ENCODE measurements at regions not wholly inside any gene's neighbourhood (a gene's known extent, or its start where the extent isn't known, plus 50 kb on each side); places are given as distances from the start of the nearest gene placed in this dataset.
"Not testable (repeated sequence)": the region's sequence is repeated elsewhere in the genome, so short reads cannot be mapped to it uniquely, and the experiment has no call there.

GRCh38 chr4:150021483-150021882 is 56.8 kb upstream of the DCLK2 start:
- DNase-seq, result no peak
- ChIA-PET CTCF (no interaction called here), POLR2A (no interaction called here)
- Mint-ChIP-seq H3K27ac (ENCODE audit: unreplicated experiment) (no peak overlapping the region), H3K4me3 (ENCODE audit: unreplicated experiment) (no peak overlapping the region), H3K4me1 (ENCODE audit: low read depth, unreplicated experiment) (no peaks in the 10 kb centered on the region), H3K9me3 (ENCODE audit: unreplicated experiment) (peaks cover 8% of the 10 kb centered on the region), H3K36me3 (ENCODE audit: insufficient read depth, unreplicated experiment) (no peaks in the 10 kb centered on the region), H3K27me3 (ENCODE audit: insufficient read depth, unreplicated experiment) (peaks cover 6% of the 10 kb centered on the region)
- H3K27me3 ChIP-seq (replicated peaks; ENCODE audit: control insufficient read depth, insufficient read depth, low read length), result no peaks in the 10 kb centered on the region
- no peaks in the 10 kb centered on the region for H3K4me1 ChIP-seq
- H3K36me3 ChIP-seq (ENCODE audit: control insufficient read depth, insufficient read depth, low read length), result no peaks in the 10 kb centered on the region
- no peaks in the 10 kb centered on the region for H3K9me3 ChIP-seq
- TF ChIP-seq CTCF (IDR thresholded peaks at IDR 0.05; ENCODE audit: insufficient read depth in 1 of 2, low read depth in 1 of 2, low read length in 1 of 2, severe bottlenecking in 1 of 2, unreplicated experiment in 1 of 2), result no peak
- H3K4me3 ChIP-seq (ENCODE audit: low read depth, low read length), result no peak overlapping the region
- BruUV-seq (replicated peaks), result no TSS peak
- intact Hi-C loops (cut with micrococcal nuclease; ENCODE audit: unreplicated experiment), result no loop called here

- H3K36me3 ChIP-seq (ENCODE audit: control insufficient read depth, insufficient read depth, low read length), result no peaks in the 10 kb centered on the region
- TF ChIP-seq CTCF (IDR thresholded peaks at IDR 0.05; ENCODE audit: insufficient read depth in 1 of 2, low read depth in 1 of 2, low read length in 1 of 2, severe bottlenecking in 1 of 2, unreplicated experiment in 1 of 2), result no peak
- Mint-ChIP-seq H3K27ac (ENCODE audit: unreplicated experiment) (no peak overlapping the region), H3K27me3 (ENCODE audit: insufficient read depth, unreplicated experiment) (peaks cover 3% of the 10 kb centered on the region), H3K4me3 (ENCODE audit: unreplicated experiment) (no peak overlapping the region), H3K36me3 (ENCODE audit: insufficient read depth, unreplicated experiment) (no peaks in the 10 kb centered on the region), H3K4me1 (ENCODE audit: low read depth, unreplicated experiment) (no peaks in the 10 kb centered on the region), H3K9me3 (ENCODE audit: unreplicated experiment) (peaks cover 24% of the 10 kb centered on the region)
- no peak overlapping the region for H3K4me3 ChIP-seq (ENCODE audit: low read depth, low read length)
- no peaks in the 10 kb centered on the region; the same call in 1 of the 2 replicates for H3K9me3 ChIP-seq
- ChIA-PET CTCF (interaction anchor here (0.6 kb wide), 1 partner anchor 1860 kb away, joined by 3 read pairs; no protein-coding TSS in a partner anchor), POLR2A (no interaction called here)
- no TSS peak for BruUV-seq (replicated peaks)
- H3K4me1 ChIP-seq, result no peaks in the 10 kb centered on the region
- intact Hi-C loops (cut with micrococcal nuclease; ENCODE audit: unreplicated experiment), result no loop called here
- no peaks in the 10 kb centered on the region for H3K27me3 ChIP-seq (replicated peaks; ENCODE audit: control insufficient read depth, insufficient read depth, low read length)
- no peak for DNase-seq
Measured at GRCh38 chr4:150023489-150023888, 54.8 kb upstream of the DCLK2 start.

- H3K9me3 Mint-ChIP-seq (ENCODE audit: unreplicated experiment), result peaks cover 24% of the 10 kb centered on the region
- H3K4me3 ChIP-seq (ENCODE audit: low read depth, low read length); H3K36me3 Mint-ChIP-seq (ENCODE audit: insufficient read depth, unreplicated experiment); CTCF ChIA-PET; H3K27ac Mint-ChIP-seq (ENCODE audit: unreplicated experiment); H3K4me3 Mint-ChIP-seq (ENCODE audit: unreplicated experiment); H3K4me1 Mint-ChIP-seq (ENCODE audit: low read depth, unreplicated experiment); H3K36me3 ChIP-seq (ENCODE audit: control insufficient read depth, insufficient read depth, low read length); H3K9me3 ChIP-seq; POLR2A ChIA-PET; intact Hi-C loops (cut with micrococcal nuclease; ENCODE audit: unreplicated experiment); H3K27me3 Mint-ChIP-seq (ENCODE audit: insufficient read depth, unreplicated experiment); H3K4me1 ChIP-seq; BruUV-seq (replicated peaks); H3K27me3 ChIP-seq (replicated peaks; ENCODE audit: control insufficient read depth, insufficient read depth, low read length): not testable (repeated sequence)
- peak in 1 of 2 experiments; percentile 3 for DNase-seq
Measured at GRCh38 chr4:150026987-150027386, 51.3 kb upstream of the DCLK2 start.

Data from Caco-2 (cell line).